H9 (cell line): ENCODE measurements at regions not wholly inside any gene's neighbourhood (a gene's known extent, or its start where the extent isn't known, plus 50 kb on each side); places are given as distances from the start of the nearest gene placed in this dataset.

Experiments used
- DNase-seq: peaks from one replicate; pipeline ENCODE4 v3.0.0-alpha.2; 2017
- H2AFZ ChIP-seq: one replicate; pipeline ENCODE4 v1.6.1; 2013; ENCODE audit warnings: mild to moderate bottlenecking, low read length, control low read depth, moderate library complexity
- H2AK5ac ChIP-seq: 2 replicates; pipeline ENCODE4 v1.6.1; 2013; ENCODE audit warnings: low read length, control low read depth, mixed read lengths; ENCODE audit not compliant: insufficient read length
- H2BK120ac ChIP-seq: one replicate; pipeline ENCODE4 v1.6.1; 2013; ENCODE audit warnings: low read depth, mild to moderate bottlenecking, low read length, control low read depth, inconsistent platforms; ENCODE audit not compliant: poor library complexity, severe bottlenecking
- H2BK12ac ChIP-seq: 2 replicates; pipeline ENCODE4 v1.6.1; 2013; ENCODE audit warnings: low read length, control low read depth, mixed read lengths, low read depth; ENCODE audit not compliant: insufficient read length
- H2BK15ac ChIP-seq: 2 replicates; pipeline ENCODE4 v1.6.1; 2013; ENCODE audit warnings: low read depth, low read length, control low read depth
- H2BK20ac ChIP-seq: one replicate; pipeline ENCODE4 v1.6.1; 2013; ENCODE audit warnings: low read depth, mild to moderate bottlenecking, low read length, control low read depth, inconsistent platforms; ENCODE audit not compliant: poor library complexity, severe bottlenecking
- H2BK5ac ChIP-seq: 2 replicates; pipeline ENCODE4 v1.6.1; 2013; ENCODE audit warnings: low read length, control low read depth, mixed read lengths; ENCODE audit not compliant: insufficient read length
- H3K14ac ChIP-seq: 2 replicates; pipeline ENCODE4 v1.6.1; 2013; ENCODE audit warnings: low read length, control low read depth; ENCODE audit not compliant: insufficient read depth
- H3K18ac ChIP-seq: 2 replicates; pipeline ENCODE4 v1.6.1; 2013; ENCODE audit warnings: low read depth, mild to moderate bottlenecking, mixed read lengths, low read length, control low read depth; ENCODE audit not compliant: insufficient read length
- H3K23ac ChIP-seq: 2 replicates; pipeline ENCODE4 v1.6.1; 2013; ENCODE audit warnings: low read length, control low read depth, mixed read lengths, low read depth; ENCODE audit not compliant: insufficient read length
- H3K23me2 ChIP-seq: 2 replicates; pipeline ENCODE4 v1.6.1; 2013; ENCODE audit warnings: low read depth, mild to moderate bottlenecking, mixed read lengths, low read length, control low read depth; ENCODE audit not compliant: insufficient read length, poor library complexity, severe bottlenecking
- H3K27ac ChIP-seq: 2 replicates; pipeline ENCODE4 v1.5.1; 2013; ENCODE audit warnings: low read length, control low read depth, mixed read lengths, low read depth; ENCODE audit not compliant: insufficient read length
- H3K27me3 ChIP-seq: 2 replicates; pipeline ENCODE4 v1.6.1; 2013; ENCODE audit warnings: low read length, control low read depth, inconsistent platforms; ENCODE audit not compliant: insufficient read depth
- H3K4ac ChIP-seq: 2 replicates; pipeline ENCODE4 v1.6.1; 2013; ENCODE audit warnings: low read depth, mild to moderate bottlenecking, control low read depth, inconsistent platforms, low read length, moderate library complexity
- H3K4me1 ChIP-seq: 2 replicates; pipeline ENCODE4 v1.6.1; 2013; ENCODE audit warnings: low read length, control low read depth, inconsistent platforms; ENCODE audit not compliant: insufficient read depth
- H3K4me2 ChIP-seq: 2 replicates; pipeline ENCODE4 v1.6.1; 2013; ENCODE audit warnings: low read length, control low read depth, mixed read lengths; ENCODE audit not compliant: insufficient read length, insufficient read depth
- H3K56ac ChIP-seq: 2 replicates; pipeline ENCODE4 v1.6.1; 2013; ENCODE audit warnings: low read depth, mild to moderate bottlenecking, mixed read lengths, low read length, control low read depth; ENCODE audit not compliant: insufficient read length
- H3K79me1 ChIP-seq: 2 replicates; pipeline ENCODE4 v1.6.1; 2013; ENCODE audit warnings: low read depth, mild to moderate bottlenecking, moderate library complexity, low read length, control low read depth, inconsistent platforms; ENCODE audit not compliant: insufficient read depth, poor library complexity, severe bottlenecking
- H3K79me2 ChIP-seq: 2 replicates; pipeline ENCODE4 v1.6.1; 2013; ENCODE audit warnings: low read length, control low read depth, inconsistent platforms; ENCODE audit not compliant: insufficient read depth
- H3K9ac ChIP-seq: 2 replicates; pipeline ENCODE4 v1.6.1; 2013; ENCODE audit warnings: low read length, control low read depth, mixed read lengths; ENCODE audit not compliant: insufficient read length; ENCODE audit errors: extremely low read depth
- H3K9me3 ChIP-seq: one replicate; pipeline ENCODE4 v1.6.1; 2013; ENCODE audit warnings: low read depth, low read length, inconsistent platforms; ENCODE audit not compliant: control insufficient read depth
- H3T11ph ChIP-seq: one replicate; pipeline ENCODE4 v1.6.1; 2013; ENCODE audit warnings: mild to moderate bottlenecking, low read length, control low read depth, inconsistent platforms
- H4K20me1 ChIP-seq: one replicate; pipeline ENCODE4 v1.6.1; 2013; ENCODE audit not compliant: control insufficient read depth, insufficient read length, insufficient read depth
- H4K5ac ChIP-seq: 2 replicates; pipeline ENCODE4 v1.6.1; 2013; ENCODE audit warnings: low read depth, mild to moderate bottlenecking, mixed read lengths, low read length, control low read depth; ENCODE audit not compliant: insufficient read length
- H4K8ac ChIP-seq: replicated peaks from 2 replicates; pipeline ENCODE4 v1.6.1; 2013; ENCODE audit warnings: low read length, control low read depth, mixed read lengths, low read depth; ENCODE audit not compliant: insufficient read length
- H4K91ac ChIP-seq: 2 replicates; pipeline ENCODE4 v1.6.1; 2013; ENCODE audit warnings: low read depth, mild to moderate bottlenecking, moderate library complexity, mixed read lengths, low read length, control low read depth; ENCODE audit not compliant: insufficient read length
- H3K27ac Mint-ChIP-seq, 3 experiments: 2 replicates in 2 of 3; 3 replicates in 1 of 3; pipeline ENCODE4 v1.8.0; 2020 to 2021; ENCODE audit warnings: mixed read lengths in 3 of 3, mild to moderate bottlenecking in 1 of 3, moderate library complexity in 1 of 3
- H3K27me3 Mint-ChIP-seq: 2 replicates; pipeline ENCODE4 v1.8.0; 2021; ENCODE audit warnings: low read depth, mild to moderate bottlenecking, moderate library complexity, mixed read lengths
- H3K36me3 Mint-ChIP-seq, 3 experiments: 2 replicates in 2 of 3; 3 replicates in 1 of 3; pipeline ENCODE4 v1.8.0; 2020 to 2021; ENCODE audit warnings: low read depth in 3 of 3, mixed read lengths in 3 of 3; ENCODE audit not compliant: insufficient read depth in 1 of 3
- H3K4me1 Mint-ChIP-seq, 2 experiments: 2 replicates each; pipeline ENCODE4 v1.8.0; 2020; ENCODE audit warnings: mixed read lengths in 2 of 2
- H3K4me3 Mint-ChIP-seq, 2 experiments: 2 replicates in 1 of 2; 3 replicates in 1 of 2; pipeline ENCODE4 v1.8.0; 2020 to 2021; ENCODE audit warnings: mild to moderate bottlenecking in 2 of 2, mixed read lengths in 2 of 2, moderate library complexity in 1 of 2
- H3K9me3 Mint-ChIP-seq, 2 experiments: 2 replicates in 1 of 2; 3 replicates in 1 of 2; pipeline ENCODE4 v1.8.0; 2020; ENCODE audit warnings: mild to moderate bottlenecking in 2 of 2, mixed read lengths in 2 of 2, moderate library complexity in 1 of 2
- TF ChIP-seq, protein P1 (sequence below): fragments of 200-600 bp; sonication (generic); conservative IDR thresholded peaks from 3 replicates; pipeline ENCODE4 v1.8.0; 2021; ENCODE audit warnings: antibody characterized with exemption, mild to moderate bottlenecking

- no peaks in the 10 kb centered on the region for H3K23me2 ChIP-seq
- H3K4me2 ChIP-seq = no peak overlapping the region
- H2AFZ ChIP-seq = no peak overlapping the region
- no peak overlapping the region for H3K9ac ChIP-seq
- H3K56ac ChIP-seq = no peak overlapping the region
- H3K18ac ChIP-seq = no peak overlapping the region
- H4K91ac ChIP-seq = no peak overlapping the region
- no peak overlapping the region for H3T11ph ChIP-seq
- no peak overlapping the region for H2BK15ac ChIP-seq
- Mint-ChIP-seq H3K9me3 (no peaks in the 10 kb centered on the region; a peak in 3 of 5 replicates), H3K36me3 (no peaks in the 10 kb centered on the region), H3K4me1 (no peaks in the 10 kb centered on the region), H3K4me3 (no peak overlapping the region), H3K27me3 (peaks cover 3% of the 10 kb centered on the region; the same call in 1 of the 2 replicates), H3K27ac (no peak overlapping the region)
- H2AK5ac ChIP-seq = no peak overlapping the region
- H3K9me3 ChIP-seq = no peaks in the 10 kb centered on the region
- H3K14ac ChIP-seq = no peak overlapping the region
- TF ChIP-seq, protein P1, sequence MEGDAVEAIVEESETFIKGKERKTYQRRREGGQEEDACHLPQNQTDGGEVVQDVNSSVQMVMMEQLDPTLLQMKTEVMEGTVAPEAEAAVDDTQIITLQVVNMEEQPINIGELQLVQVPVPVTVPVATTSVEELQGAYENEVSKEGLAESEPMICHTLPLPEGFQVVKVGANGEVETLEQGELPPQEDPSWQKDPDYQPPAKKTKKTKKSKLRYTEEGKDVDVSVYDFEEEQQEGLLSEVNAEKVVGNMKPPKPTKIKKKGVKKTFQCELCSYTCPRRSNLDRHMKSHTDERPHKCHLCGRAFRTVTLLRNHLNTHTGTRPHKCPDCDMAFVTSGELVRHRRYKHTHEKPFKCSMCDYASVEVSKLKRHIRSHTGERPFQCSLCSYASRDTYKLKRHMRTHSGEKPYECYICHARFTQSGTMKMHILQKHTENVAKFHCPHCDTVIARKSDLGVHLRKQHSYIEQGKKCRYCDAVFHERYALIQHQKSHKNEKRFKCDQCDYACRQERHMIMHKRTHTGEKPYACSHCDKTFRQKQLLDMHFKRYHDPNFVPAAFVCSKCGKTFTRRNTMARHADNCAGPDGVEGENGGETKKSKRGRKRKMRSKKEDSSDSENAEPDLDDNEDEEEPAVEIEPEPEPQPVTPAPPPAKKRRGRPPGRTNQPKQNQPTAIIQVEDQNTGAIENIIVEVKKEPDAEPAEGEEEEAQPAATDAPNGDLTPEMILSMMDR = no peak
- H3K27me3 ChIP-seq = no peaks in the 10 kb centered on the region
- no peak overlapping the region for H2BK20ac ChIP-seq
- H3K79me2 ChIP-seq = no peaks in the 10 kb centered on the region
- no peak overlapping the region for H2BK5ac ChIP-seq
- no peak overlapping the region for H3K23ac ChIP-seq
- no peak overlapping the region for H4K5ac ChIP-seq
- H2BK12ac ChIP-seq = no peak overlapping the region
- no peak for DNase-seq
- H2BK120ac ChIP-seq = no peak overlapping the region
- no peaks in the 10 kb centered on the region for H4K20me1 ChIP-seq
- no peaks in the 10 kb centered on the region for H3K79me1 ChIP-seq
- no peak overlapping the region for H3K4ac ChIP-seq
- no peak overlapping the region for H4K8ac ChIP-seq
- H3K27ac ChIP-seq = no peak overlapping the region
- no peaks in the 10 kb centered on the region for H3K4me1 ChIP-seq
Measured at GRCh38 chr19:31995546-31995945, 349.9 kb upstream of the ZNF507 start.
